GM19467 (cell line): ENCODE measurements at regions not wholly inside any gene's neighbourhood (a gene's known extent, or its start where the extent isn't known, plus 50 kb on each side); places are given as distances from the start of the nearest gene placed in this dataset.

Source experiments
- ATAC-seq: cut with Tn5 transposase; IDR thresholded peaks from one replicate; pipeline ENCODE4 v1.9.1; 2021; ENCODE audit warnings: mild to moderate bottlenecking, moderate library complexity; ENCODE audit not compliant: unreplicated experiment

DNA sequence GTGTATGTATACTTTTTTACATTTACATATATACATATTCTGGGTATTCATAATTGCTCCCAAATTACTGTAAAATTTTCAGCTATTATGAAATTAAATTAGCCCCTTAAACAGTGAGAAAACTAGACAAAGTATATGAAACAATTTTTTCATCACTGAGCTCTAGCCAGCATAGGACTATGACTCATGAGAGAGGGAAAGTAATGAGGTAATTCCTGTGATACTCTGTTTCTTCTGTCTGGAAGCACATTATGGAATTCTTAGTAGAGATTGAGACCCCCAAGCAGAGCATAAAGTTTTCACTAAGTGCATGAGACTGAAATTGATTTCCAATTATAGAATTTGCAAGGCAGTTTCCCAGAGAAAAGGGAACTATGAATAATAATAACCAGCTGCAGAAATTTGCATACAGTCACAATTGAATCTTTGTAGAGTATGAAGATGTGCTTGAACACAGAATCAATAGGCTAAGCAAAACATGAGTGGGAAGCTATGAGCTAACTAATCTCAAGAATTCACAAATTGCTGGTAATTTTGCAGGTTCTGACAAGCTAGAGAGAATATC is 779.3 kb downstream of the ARAP2 start:
- ATAC-seq = no peak

DNA sequence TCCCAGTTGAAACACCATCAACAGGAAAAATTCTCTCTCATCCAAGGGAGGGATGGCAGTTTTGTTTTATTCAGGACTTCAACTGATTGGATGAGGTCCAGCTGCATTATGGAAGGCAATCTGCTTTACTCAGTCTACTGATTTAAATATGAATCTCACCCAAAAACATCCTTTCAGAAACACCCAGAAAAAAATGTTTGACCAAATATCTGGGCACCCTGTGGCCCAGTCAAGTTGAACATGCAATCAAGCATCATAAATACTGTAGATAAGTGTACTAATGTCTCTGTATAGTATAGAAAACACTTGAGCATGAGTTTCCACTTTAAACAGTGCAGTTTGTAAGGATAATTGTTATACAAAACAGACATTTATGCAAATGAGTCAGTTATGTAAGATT is 753.2 kb downstream of the ARAP2 start:
- no peak for ATAC-seq

DNA sequence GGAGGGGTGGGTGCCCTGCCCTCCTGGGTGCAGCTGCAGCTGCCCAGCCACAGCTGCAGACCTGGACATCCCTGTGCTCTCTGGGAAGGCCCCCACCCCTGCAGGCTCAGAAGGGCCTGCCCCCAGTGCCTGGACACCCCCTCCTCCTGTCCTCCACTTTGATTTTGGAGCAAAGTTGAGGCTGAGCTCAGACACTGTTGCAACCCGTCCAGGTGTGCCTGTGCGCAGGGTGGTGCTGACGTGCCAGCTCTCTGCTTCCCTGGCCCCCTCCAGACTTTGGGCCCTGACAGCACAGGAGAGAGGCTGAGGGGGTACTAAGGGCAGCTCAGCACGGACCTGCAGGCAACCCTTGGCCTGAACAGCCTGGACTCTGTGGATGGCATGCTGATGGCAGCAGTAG is 750.3 kb downstream of the ARAP2 start:
- ATAC-seq = no peak

DNA sequence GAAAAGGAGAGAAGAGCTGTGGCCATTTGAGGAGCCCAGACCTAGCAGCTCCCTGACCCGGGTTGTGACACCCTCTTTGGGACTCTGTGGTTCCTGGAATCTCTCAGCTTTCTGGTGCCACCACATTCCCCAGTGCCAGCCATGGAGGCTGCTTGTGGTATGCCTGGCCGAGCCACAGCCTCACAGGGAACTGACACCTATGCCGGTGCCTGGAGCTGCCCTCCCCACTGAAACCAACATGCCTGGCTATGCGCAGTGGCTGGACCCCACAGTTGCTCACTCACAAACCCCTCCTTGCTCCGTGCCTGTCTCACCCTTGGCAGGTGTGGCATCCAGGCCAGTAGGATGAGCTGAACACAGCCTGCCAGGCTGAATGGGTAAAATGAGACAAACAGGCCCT is 749.4 kb downstream of the ARAP2 start:
- no peak for ATAC-seq

DNA sequence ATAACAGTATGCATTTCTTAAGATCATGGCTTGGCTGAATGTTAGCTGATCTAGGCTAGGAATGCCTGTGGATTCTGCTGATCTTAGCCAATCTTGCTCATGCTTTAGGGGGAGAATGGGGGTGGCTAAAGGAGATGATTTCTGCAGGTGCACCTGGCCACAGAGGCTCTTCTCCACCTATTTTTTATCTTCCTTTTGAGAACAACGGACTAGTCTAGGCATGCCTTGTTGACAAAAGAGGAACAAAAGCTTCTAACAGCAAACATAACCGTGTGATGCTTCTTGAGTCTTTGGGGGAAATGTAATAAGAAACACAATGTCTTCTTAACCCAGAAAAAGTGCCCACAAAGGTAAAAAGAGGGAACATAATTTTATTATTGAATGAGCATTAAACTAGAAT is 743.5 kb downstream of the ARAP2 start:
- ATAC-seq = no peak

DNA sequence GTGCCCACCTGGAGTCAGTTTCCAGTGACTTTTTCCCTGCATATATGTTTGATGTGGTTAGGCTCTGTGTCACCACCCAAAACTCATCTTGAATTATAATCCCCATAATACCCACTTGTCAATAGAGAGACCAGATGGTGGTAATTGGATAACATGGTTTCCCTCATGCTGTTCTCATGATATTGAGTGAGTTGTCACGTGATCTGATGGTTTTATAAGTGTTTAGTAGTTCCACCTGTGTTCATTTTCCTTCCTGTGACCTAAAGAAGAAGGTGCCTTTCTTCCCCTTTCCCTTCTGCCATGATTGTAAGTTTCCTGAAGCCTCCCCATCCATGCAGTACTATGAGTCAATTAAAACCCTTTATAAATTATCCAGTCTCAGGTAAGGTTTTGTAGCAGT is 740.9 kb downstream of the ARAP2 start:
- ATAC-seq = no peak

DNA sequence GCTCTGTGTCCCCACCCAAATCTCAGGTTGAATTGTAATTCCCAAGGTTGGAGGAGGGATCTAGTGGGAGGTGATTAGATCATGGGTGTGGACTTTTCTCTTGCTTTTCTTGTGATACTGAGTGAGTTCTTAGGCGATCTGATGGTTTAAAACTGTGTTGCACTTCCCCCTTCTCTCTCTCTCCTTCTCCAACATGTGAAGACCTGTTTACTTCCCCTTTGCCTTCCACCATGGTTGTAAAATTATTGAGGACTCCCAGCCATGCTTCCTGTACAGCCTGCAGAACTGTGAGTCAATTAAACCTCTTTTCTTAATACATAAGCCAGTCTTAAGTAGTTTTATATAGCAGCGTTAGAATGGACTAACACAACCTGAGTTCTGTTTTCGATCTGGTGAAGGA is 738.2 kb downstream of the ARAP2 start:
- ATAC-seq = no peak

DNA sequence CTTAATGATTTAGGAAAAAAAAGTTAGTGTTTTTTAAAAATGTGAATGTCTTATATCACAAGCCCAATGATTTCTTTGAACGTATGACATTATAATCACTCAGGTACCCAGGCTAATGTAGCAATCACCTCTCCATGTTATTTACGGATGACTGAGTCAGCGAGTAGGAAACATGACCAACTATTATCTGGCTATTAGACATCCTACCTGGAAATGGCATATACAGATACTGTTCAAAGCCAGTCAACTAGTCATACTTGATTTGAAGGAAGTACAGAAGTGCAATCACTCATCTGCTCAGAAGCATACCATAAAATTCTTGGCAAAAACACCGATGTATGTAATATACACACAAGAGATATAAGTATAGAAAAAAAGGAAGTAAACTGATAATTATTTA is 732.5 kb downstream of the ARAP2 start:
- no peak for ATAC-seq

DNA sequence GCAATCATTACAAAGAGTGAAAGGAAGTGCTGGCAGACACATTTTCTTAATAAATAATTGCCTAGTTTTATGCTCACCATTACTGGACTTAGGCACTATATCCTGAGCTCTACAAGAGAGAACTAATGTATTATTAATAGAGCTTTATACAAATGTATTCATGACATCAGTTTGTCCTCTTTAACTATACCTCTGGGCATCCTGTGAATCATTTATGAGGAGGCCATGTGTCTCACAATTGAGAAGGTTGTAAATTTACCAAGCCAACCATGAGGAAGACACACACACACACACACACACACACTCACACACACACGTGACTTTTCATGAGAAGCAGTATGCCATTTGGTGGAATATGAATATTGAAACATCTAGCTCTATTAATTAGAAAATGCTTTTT is 728.2 kb downstream of the ARAP2 start:
- ATAC-seq = no peak

DNA sequence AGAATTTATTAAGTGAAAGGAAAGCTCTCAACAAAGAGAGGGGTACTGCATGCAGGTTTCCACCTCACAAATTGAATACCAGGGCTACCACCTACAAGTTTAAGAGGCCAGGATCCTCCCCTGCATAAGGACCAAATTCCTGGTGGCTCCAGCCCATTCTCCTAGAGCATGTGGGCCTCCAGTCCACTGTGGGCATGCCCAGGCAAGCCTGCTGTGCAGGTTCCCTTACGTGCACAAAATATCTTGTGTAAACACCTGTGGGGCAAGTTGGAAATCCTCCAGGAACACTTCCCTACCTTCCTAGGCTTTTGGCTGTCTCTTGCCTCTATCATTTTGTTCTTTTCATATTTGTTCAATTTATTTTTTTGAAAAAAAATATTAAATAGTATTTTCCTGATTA is 724.3 kb downstream of the ARAP2 start:
- no peak for ATAC-seq

DNA sequence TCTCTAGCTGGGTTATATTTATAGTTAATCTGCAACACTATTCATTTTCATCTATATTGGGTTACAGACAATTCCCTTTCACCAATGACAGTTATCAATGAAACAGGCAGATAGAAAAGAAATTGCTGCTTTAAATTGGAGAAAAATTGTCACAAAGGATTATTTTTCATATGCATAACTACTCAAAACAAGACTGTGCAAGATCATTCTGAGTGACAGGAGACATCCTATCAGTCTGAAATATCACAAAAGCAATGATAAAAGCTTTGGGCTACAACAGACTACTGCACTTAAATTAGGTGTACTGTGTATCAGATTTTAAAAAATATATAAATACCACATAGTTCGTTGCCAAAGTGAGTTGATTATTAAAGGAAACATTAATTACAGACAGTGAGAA is 722.6 kb downstream of the ARAP2 start:
- no peak for ATAC-seq

DNA sequence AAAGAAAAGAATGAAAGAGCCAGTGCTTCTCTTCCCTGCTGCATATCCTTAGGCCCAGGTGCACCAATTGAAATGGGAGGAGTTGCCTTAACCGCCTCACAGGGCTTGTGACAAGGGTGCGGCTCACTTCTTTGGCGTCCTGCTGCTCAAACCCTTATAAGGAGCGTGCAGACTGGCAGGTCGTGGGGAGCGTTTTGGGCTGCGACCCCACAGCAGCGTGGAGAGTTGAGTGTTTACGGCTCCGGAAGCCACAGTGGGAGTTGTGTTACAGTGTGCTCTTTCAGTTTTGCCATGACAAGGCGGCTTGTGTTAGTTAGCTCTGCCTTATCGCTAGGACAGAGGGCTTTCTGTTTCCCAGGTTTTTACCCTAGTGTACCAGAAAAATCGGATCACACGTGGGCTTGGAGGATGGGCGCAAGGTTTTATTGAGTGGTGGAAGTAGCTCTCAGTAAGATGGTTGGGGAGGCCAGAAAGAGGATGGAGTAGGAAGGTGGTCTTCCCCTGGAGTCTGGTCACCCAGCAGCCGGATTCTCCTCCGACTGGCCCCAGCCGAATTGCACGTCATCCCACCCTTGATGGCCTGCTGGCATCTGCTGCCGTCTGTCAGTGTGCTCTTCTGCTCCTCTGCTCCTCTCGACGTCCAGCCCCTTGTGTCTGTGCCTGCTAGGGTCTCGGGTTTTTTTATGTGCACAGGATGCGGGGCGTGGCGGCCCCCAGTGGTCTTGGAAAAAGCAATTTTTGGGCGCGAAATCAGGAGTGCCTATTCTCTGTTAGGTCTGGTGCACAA is 718.9 kb downstream of the ARAP2 start:
- no peak for ATAC-seq

DNA sequence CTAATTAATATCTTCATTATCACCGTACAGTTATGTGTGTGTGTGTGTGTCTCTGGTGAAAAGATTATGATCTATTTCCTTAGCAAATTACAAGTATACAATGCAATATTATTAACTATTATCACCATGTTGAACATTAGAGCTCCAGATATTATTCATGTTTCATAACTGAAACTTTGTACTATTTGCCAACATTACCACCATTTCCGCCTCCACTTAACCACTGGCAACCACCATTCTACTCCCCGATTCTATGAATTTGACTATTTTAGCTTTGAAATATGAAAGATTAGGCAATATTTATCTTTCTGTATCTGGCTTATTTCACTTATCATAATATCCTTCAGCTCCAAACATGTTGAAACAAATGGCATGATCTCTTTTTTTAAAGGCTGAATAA is 717.9 kb downstream of the ARAP2 start:
- no peak for ATAC-seq

DNA sequence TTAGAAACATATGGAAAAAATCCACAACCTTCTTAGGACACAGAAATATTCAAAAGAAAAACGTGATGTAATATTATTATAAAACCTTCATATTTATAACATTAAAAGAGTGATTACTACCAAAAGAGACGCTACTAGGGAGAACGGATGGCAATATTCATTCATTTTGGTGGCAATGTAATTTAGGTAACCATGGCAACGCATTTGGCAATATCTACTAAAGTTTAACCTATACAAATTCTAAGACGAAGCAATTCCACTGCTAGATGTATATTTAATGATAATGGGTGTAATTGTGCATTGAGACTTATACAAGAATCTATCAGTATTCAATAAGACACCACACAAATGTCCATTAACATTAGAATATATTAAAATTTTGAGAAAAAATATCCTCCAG is 709.4 kb downstream of the ARAP2 start:
- no peak for ATAC-seq

DNA sequence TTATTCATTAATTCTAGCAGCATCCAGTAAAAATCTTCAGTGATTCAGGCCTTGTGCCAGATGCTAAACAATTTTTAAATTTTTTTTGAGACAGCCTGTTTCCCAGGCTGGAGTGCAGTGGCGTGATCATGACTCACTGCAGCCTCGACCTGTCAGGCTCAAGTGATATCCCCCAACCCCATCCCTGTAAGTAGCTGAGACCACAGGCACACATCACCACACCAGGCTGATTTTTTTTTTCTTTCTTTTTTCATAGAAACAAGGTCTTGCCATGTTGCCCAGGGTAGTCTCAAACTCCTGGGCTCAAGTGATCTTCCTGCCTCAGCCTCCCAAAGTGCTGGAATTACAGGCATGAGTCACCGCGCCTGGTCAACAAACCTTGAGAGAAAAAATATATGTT is 705.5 kb downstream of the ARAP2 start:
- no peak for ATAC-seq

DNA sequence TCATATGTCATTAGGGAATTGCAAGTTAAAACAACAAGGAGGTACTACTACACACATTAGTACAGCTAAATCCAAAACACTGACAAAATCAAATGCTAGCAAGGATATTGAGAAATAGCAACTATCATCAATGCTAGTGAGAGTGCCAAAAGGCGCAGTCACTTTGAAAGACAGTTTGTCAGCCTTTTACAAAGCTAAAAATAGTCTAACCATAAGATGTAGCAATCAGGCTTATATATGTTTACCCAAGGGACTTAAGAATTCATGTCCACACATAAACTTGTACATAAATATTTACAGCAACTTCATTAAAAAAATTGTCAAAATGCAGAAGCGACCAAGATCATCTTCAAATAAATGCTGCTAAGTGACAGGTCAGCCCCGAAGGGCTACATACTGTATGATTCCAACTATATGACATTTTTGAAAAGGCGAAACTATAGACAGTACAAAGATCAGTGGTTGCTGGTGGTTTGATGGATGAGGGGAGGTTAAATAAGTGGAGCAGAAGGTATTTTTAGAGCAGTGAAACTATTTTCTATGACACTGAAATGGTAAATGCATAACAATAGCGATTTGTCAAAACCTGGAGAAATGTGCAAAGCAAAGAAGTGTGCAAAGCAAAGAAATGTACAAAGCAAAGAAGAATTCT is 704.8 kb downstream of the ARAP2 start:
- ATAC-seq = no peak

DNA sequence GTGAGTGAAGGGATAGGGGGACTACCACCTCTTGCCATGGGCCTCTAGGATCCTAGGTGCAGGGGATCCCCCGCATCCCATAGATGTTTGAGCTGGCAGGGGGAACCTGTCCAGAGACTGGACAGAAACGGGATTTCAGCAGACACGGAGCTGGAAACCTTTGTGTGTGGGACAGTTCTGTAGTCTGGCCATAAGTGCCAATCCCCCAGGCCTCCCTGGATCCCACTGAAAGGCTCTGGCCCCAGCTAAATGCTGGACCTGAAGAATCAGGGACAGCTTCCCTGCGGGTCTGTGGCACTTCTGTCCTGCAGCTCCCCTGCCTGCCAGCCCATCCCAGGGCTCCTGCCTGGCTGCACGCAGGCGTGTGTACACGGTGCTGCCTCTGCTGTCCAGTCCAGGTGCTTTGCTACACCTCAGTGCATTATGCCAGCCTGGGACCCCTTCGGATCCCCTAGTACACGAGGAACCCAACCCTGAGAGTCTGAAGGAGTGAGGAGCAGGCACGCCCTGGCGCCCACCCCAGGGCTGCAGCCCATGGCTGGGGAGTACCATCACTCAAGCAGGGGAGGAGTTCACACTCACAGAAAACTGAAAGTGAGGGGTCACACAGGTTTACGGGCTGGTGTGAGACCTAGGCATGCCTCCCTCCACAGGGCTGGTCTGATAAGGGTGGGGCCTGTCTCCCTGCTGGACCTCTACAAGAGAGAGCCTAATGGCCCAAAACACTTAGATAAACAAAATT is 703.0 kb downstream of the ARAP2 start:
- no peak for ATAC-seq

DNA sequence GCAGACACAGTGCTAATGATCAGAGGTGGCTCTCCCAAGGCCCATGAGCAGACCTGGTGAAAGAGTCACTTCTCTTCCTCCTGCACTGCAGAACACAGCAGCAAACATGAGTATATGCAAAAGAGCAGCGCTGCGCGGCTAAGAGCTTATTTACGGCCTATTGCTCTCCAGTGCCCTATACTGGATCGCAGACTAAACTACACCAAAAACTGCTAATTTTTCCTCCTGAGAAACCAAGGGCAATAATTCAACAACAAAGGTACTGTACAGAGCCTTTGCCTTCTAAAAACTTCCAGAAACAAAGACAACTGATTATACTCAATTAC is 702.5 kb downstream of the ARAP2 start:
- no peak for ATAC-seq

DNA sequence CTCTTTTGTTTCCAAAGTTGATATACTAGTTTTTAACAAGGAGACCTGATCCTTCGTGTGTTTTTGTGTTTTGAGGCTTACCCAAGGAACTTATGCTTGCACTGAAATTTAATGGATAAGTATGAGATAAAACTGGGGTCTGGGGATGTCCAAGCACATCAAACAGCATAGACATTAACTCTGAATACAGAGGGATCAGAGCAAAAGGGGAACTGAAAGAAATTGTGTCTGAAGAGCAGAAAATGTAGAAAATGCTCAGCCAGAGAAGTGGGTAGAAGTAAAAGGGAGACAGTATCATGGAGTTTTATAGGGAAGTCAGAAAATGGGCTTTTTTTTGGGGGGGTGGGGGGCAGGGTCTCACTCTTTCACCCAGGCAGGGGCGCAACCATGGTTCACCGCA is 695.4 kb downstream of the ARAP2 start:
- no peak for ATAC-seq

DNA sequence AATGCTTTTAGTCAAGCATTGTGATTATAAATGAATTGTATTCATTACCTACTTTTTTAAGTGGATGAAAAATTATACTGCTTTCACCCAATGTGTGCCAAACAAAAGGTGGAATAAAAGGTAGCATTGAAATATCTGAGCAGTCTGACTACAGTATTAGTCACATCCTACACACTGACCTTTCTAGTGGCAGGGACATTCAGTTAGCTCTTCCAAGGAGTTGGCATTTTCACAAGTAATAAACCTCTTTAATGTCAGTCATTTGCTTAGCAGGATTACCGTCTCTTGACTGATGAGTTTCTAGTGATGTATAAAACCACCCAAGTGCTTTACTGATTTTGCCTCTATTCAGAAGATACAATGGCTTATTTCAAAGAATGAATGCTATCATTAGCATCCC is 687.9 kb downstream of the ARAP2 start:
- ATAC-seq = no peak

DNA sequence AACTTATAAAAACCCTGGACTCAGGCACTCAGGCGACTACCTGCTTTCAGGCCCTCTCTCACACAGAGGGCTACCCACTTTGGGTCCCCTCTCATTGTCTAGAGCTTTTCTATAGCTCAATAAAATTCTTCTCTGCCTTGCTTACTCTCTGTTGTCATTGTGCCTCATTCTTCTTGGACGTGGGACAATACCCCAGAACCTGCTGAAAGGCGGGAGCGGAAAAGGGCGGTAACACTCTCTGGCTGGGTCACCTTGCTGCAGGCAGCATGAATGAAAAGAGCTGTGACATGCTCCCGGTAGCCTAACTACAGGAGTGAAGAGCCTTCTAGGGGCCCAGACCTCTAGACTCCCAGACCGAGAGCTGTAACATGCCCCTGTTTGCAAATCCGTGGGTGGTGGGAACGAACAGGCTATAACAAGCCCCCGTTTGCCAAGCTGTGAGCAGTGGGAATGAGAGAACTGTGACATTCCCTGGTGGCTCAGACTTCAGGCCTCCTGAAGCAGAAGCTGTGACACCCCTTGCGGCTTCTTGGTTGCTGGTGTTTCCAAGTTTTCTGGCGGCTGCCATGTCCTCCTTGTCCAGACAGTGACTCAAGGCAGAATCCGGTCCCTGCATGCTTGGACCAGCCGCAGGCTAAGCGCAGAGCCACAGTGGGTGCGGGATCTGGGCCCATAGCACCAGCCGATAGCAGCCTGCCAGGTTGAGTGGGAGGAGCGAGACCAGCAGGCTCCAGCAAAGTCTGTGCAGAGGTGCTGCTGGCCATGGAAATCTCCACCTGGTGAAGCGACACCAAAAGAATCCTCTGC is 684.6 kb downstream of the ARAP2 start:
- no peak for ATAC-seq
